ENCODE measurements at regions not wholly inside any gene's neighbourhood (a gene's known extent, or its start where the extent isn't known, plus 50 kb on each side); places are given as distances from the start of the nearest gene placed in this dataset.

GRCh38 chr4:31015123-31015522 is 295.0 kb downstream of the PCDH7 start:
- TF ChIP-seq TEAD4 (IDR thresholded peaks at IDR 0.05) = no peak
- TF ChIP-seq MAX (IDR thresholded peaks at IDR 0.05) = no peak
- no peak for TF ChIP-seq NFIC (IDR thresholded peaks at IDR 0.05)
- no peak for TF ChIP-seq FOXM1 (IDR thresholded peaks at IDR 0.05; ENCODE audit: borderline replicate concordance, low read depth)
